Activated naive CD4-positive, alpha-beta T cell (primary cell): ENCODE measurements at regions not wholly inside any gene's neighbourhood (a gene's known extent, or its start where the extent isn't known, plus 50 kb on each side); places are given as distances from the start of the nearest gene placed in this dataset.
"Not testable (repeated sequence)": the region's sequence is repeated elsewhere in the genome, so short reads cannot be mapped to it uniquely, and the experiment has no call there.

Experiments used
- DNase-seq, 4 experiments: peaks; one replicate each; lab custom pipeline; 2025; lab: John Stamatoyannopoulos, UW

- DNase-seq: no peak
Observed at GRCh38 chr21:39082656-39083376, 100.4 kb downstream of the PSMG1 start.

GRCh38 chr21:39080366-39080765 lies 102.9 kb downstream of the PSMG1 start:
- DNase-seq: no peak

GRCh38 chr21:39079617-39080016 lies 103.6 kb downstream of the PSMG1 start:
- no peak for DNase-seq

GRCh38 chr21:39078322-39079065 lies 104.8 kb downstream of the PSMG1 start:
- no peak for DNase-seq

GRCh38 chr21:39077876-39078275 lies 105.4 kb downstream of the PSMG1 start:
- no peak for DNase-seq

GRCh38 chr21:39074508-39074907 lies 108.7 kb downstream of the PSMG1 start:
- DNase-seq: no peak

GRCh38 chr21:39073717-39074116 lies 109.5 kb downstream of the PSMG1 start:
- DNase-seq: no peak

GRCh38 chr21:39073063-39073462 lies 110.2 kb downstream of the PSMG1 start:
- DNase-seq: no peak

GRCh38 chr21:39072468-39072867 lies 110.8 kb downstream of the PSMG1 start:
- DNase-seq: no peak

GRCh38 chr21:39071623-39072214 lies 111.5 kb downstream of the PSMG1 start:
- no peak for DNase-seq

GRCh38 chr21:39069856-39070255 lies 113.4 kb downstream of the PSMG1 start:
- not testable (repeated sequence) for DNase-seq

- no peak for DNase-seq
Observed at GRCh38 chr21:39066829-39067780, 116.1 kb downstream of the PSMG1 start.

- DNase-seq: no peak
Observed at GRCh38 chr21:39065917-39066316, 117.3 kb downstream of the PSMG1 start.

- DNase-seq: no peak
Observed at GRCh38 chr21:39064325-39065012, 118.8 kb downstream of the PSMG1 start.

- DNase-seq: no peak
Observed at GRCh38 chr21:39063517-39063916, 119.7 kb downstream of the PSMG1 start.

GRCh38 chr21:39062196-39062595 lies 121.1 kb downstream of the PSMG1 start:
- DNase-seq: no peak

- DNase-seq: no peak
Observed at GRCh38 chr21:39061766-39062165, 121.5 kb downstream of the PSMG1 start.

- no peak for DNase-seq
Observed at GRCh38 chr21:39060485-39061083, 122.7 kb downstream of the PSMG1 start.

- DNase-seq: no peak
Observed at GRCh38 chr21:39057121-39057520, 126.1 kb downstream of the PSMG1 start.

- DNase-seq: no peak
Observed at GRCh38 chr21:39056636-39057035, 126.6 kb downstream of the PSMG1 start.

GRCh38 chr21:39055167-39055767 lies 128.0 kb downstream of the PSMG1 start:
- DNase-seq: no peak
